Inferior parietal cortex (tissue), 1 donor: ENCODE measurements at regions not wholly inside any gene's neighbourhood (a gene's known extent, or its start where the extent isn't known, plus 50 kb on each side); places are given as distances from the start of the nearest gene placed in this dataset.
"Not testable (repeated sequence)": the region's sequence is repeated elsewhere in the genome, so short reads cannot be mapped to it uniquely, and the experiment has no call there.

Experiments
- DNase-seq: peaks from one replicate; pipeline ENCODE4 v3.0.0-alpha.2; 2016; ENCODE audit errors: extremely low spot score

DNA sequence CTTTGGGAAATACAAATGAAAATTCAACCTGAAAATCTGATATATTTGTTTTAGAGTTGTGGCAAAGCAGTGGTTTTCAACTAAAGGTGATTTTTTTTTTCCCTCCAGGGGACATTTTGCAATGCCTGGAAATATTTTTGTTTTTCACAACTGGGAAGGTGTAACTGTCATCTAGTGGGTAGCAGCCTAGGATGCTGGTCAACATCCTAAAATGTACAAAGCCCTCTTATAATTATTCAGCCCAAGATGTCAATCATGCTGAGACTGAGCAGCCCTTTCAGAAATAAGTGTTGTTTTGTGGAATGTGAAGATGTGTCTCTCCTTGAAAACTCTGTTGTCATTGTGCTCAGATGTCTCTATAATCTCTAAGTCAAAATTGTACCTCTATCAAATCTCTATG, 95.2 kb upstream of the NCAM2 start:
- peak; percentile 34 for DNase-seq

DNA sequence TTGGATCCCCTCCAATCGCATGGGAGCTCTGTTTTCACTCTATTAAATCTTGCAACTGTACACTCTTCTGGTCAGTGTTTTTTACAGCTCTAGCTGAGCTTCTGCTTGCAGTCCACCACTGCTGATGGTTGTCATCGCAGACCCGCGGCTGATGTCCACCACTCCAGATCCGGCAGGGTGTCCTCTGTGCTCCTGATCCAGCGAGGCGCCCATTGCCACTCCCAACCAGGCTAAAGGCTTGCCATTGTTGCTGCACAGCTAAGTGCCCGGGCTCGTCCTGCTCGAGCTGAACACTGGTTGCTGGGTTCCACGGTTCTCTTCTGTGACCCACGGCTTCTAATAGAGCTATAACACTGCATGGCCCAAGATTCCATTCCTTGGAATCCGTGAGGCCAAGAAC, 70.7 kb upstream of the NCAM2 start:
- not testable (repeated sequence) for DNase-seq

DNA sequence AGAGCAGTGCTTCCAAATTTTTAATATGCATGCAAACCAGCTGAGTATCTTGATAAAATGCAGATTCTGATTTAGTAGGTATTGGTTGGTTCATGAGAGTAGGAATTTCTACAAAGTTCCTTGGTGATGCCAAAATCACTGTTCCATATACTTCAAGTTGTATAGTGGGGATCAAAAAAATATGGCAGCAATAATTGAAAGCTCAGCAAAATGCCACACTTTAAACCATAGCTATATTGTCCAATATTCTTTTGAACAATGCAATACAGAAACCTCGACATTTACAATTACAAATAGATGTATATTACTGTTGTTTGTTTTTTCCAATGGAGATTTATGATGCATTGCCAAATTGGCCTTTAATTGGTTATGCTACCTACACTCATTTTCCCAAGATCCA, 55.7 kb upstream of the NCAM2 start:
- no peak for DNase-seq

DNA sequence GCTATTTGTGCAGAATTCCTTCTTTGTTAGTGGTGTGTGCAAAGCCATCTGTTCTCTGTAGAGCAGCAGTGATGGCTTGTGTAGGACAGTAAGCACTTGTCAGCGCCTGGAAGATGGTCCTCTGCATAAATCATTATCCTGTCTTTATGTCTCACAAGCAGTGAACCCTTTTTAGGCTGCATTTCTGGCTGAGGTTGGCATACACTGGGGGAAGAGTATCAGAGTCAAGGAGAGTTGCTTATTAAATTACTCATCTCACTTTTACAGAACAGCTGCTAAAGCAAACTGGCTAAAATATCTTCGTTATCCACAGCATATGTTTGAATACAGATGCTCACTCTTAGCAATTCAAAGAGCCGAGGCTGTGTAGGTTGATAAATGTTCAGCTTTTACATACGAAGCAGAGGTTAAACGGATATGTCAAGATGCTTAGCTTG, 54.6 kb upstream of the NCAM2 start:
- peak; percentile 78 for DNase-seq

DNA sequence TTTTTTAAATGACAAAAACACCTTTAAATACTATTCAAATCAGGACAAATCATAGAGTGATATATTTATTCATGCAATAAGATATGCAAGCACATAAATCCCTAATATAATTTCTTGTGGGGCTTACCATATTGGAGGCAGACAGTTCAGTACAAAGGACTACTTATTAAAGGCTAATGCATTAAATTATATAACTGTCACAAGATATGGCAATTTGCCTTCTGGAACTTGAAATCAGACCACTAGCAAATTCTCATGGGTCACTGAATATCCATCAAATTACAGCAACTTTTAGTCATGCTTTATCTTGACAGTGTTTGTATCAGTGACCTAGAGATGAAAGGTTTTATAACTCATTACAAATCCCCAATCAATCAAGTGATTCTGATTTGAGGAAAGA, 54.1 kb upstream of the NCAM2 start:
- no peak for DNase-seq

DNA sequence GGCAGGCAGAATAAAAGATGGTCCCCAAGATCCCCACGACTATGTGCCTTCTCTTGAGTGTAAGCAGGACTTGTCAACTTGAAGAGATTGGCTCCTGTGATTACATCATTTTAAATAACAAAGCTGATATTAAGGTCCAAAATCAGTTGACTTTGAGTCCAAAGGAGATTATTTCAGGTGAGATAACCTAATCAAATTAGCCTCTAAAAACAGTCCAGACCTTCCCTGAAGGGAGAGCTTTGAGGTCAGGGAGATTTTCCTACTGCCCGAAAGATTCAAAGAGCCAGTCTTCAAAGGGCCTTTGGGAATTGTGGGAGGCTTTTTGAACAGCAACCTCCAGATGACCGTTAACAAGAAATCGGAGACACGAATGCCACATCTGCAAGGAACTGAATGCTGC, 51.5 kb upstream of the NCAM2 start:
- no peak for DNase-seq
